Esophagus muscularis mucosa (tissue), 4 donors: ENCODE measurements at regions not wholly inside any gene's neighbourhood (a gene's known extent, or its start where the extent isn't known, plus 50 kb on each side); places are given as distances from the start of the nearest gene placed in this dataset.

ENCODE experiments used
- DNase-seq: peaks from one replicate; pipeline ENCODE4 v3.0.0-alpha.2; 2017; ENCODE audit errors: extremely low spot score
- H3K27ac ChIP-seq, 4 donors: fragments of 200-600 bp; sonication (generic); replicated peaks in 1 of 4; 1 replicate in 3 of 4; 2 replicates in 1 of 4; pipeline ENCODE4 v1.5.1; 2016 to 2019; ENCODE audit warnings: mild to moderate bottlenecking in 1 of 4
- H3K27me3 ChIP-seq, 4 donors: fragments of 200-600 bp; sonication (generic); one replicate each; pipeline versions ENCODE4 v1.5.1 to v1.6.0; 2016 to 2019
- H3K36me3 ChIP-seq, 4 donors: fragments of 200-600 bp; sonication (generic); one replicate each; pipeline ENCODE4 v1.5.1; 2016 to 2019
- H3K4me1 ChIP-seq, 4 donors: fragments of 200-600 bp; sonication (generic); one replicate each; pipeline ENCODE4 v1.5.1; 2016 to 2019
- H3K4me3 ChIP-seq, 4 donors: fragments of 200-600 bp; sonication (generic); 1 replicate in 2 of 4; 2 replicates in 2 of 4; pipeline ENCODE4 v1.5.1; 2016 to 2019; ENCODE audit warnings: mild to moderate bottlenecking in 4 of 4, moderate library complexity in 1 of 4
- H3K9me3 ChIP-seq, 4 donors: fragments of 200-600 bp; sonication (generic); 1 replicate in 3 of 4; 2 replicates in 1 of 4; pipeline ENCODE4 v1.5.1; 2016 to 2019
- EP300 ChIP-seq: sonication (generic); formaldehyde crosslinking; IDR thresholded peaks from one replicate; pipeline ENCODE4 v1.6.1; 2017; ENCODE audit warnings: antibody characterized with exemption
- POLR2A ChIP-seq: fragments of 450-650 bp; IDR thresholded peaks from one replicate; pipeline ENCODE4 v1.6.1; 2017; ENCODE audit warnings: antibody characterized with exemption, moderate library complexity, mild to moderate bottlenecking, low read depth
- POLR2AphosphoS5 ChIP-seq, 2 donors: sonication (generic); formaldehyde crosslinking; IDR thresholded peaks; one replicate each; pipeline ENCODE4 v1.6.1; 2017; ENCODE audit warnings: antibody characterized with exemption in 2 of 2
- WGBS: methylation state at CpG from one replicate; pipeline ENCODE4 v1.1.5; 2018; 5-methylcytosine and 5-hydroxymethylcytosine counted together
- intact Hi-C: fragments of 100-400 bp; cut with DNase I; formaldehyde crosslinking; loops from one replicate; pipeline ENCODE4 v1.15.1; 2023
- TF ChIP-seq, protein P1 (sequence below), 3 experiments: fragments of 200-600 bp in 2 of 3; fragments of 450-650 bp in 1 of 3; sonication (generic) in 2 of 3; IDR thresholded peaks; one replicate each; pipeline ENCODE4 v1.5.1; 2017 to 2019; ENCODE audit warnings: antibody characterized with exemption in 3 of 3, mild to moderate bottlenecking in 2 of 3, moderate library complexity in 1 of 3

DNA sequence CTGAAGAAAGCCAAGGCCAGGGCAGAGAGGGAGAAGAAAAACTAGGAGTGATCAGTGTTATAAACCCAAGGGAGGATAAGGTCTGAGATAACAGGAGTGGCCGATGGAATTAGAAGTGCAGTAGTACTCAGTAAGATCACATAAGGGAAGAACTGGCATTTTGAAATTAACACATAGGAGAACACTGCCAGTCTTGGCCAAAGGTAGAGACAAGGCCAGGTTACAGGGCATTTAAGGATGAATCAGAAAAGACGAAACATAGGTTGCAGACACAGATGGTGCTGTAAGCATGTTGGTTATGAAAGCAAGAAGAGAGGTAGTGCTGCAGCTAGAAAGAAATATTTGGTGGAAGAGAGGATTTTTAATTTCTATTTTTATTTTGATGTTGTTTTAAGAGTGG lies 278.9 kb upstream of the SNX7 start:
- H3K9me3 ChIP-seq = no peaks in the 10 kb centered on the region
- no peak for DNase-seq
- intact Hi-C loops = no loop called here
- H3K27me3 ChIP-seq = no peaks in the 10 kb centered on the region
- H3K4me1 ChIP-seq = no peaks in the 10 kb centered on the region
- no peak for TF ChIP-seq EP300
- TF ChIP-seq, protein P1, sequence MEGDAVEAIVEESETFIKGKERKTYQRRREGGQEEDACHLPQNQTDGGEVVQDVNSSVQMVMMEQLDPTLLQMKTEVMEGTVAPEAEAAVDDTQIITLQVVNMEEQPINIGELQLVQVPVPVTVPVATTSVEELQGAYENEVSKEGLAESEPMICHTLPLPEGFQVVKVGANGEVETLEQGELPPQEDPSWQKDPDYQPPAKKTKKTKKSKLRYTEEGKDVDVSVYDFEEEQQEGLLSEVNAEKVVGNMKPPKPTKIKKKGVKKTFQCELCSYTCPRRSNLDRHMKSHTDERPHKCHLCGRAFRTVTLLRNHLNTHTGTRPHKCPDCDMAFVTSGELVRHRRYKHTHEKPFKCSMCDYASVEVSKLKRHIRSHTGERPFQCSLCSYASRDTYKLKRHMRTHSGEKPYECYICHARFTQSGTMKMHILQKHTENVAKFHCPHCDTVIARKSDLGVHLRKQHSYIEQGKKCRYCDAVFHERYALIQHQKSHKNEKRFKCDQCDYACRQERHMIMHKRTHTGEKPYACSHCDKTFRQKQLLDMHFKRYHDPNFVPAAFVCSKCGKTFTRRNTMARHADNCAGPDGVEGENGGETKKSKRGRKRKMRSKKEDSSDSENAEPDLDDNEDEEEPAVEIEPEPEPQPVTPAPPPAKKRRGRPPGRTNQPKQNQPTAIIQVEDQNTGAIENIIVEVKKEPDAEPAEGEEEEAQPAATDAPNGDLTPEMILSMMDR (IDR thresholded peaks at IDR 0.05) = no peak
- TF ChIP-seq POLR2A = no peak
- TF ChIP-seq POLR2AphosphoS5 (IDR thresholded peaks at IDR 0.05) = no peak
- no peak overlapping the region for H3K27ac ChIP-seq
- WGBS = 83% methylated on average over 2 of the region's 2 CpGs
- H3K36me3 ChIP-seq = no peaks in the 10 kb centered on the region
- H3K4me3 ChIP-seq = no peak overlapping the region

DNA sequence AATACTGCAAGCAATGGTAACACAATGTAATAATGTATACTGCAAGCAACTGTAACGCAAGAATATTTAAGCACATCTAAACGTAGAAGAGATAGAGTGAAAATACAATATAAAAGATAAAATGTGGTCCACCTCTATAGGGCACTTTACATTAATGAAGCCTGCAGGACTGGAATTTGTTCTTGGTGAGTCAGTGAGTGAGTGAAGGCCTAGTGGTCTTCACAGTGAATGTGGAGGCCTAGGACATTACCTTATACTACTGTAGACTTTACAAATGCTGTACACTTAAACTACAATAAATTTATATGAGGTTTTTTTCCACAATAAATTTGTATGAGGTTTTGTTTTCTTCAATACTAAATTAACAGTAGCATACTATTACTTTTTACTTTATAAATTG lies 287.4 kb upstream of the SNX7 start:
- Histone ChIP-seq H3K36me3 (no peaks in the 10 kb centered on the region), H3K4me1 (no peaks in the 10 kb centered on the region), H3K9me3 (no peaks in the 10 kb centered on the region), H3K4me3 (no peak overlapping the region), H3K27me3 (no peaks in the 10 kb centered on the region), H3K27ac (no peak overlapping the region)
- intact Hi-C loops = no loop called here
- DNase-seq = no peak
- 85% methylated on average over 2 of the region's 2 CpGs for WGBS
- no peak for TF ChIP-seq POLR2A
- TF ChIP-seq, protein P1 (IDR thresholded peaks at IDR 0.05) = no peak
- no peak for TF ChIP-seq POLR2AphosphoS5 (IDR thresholded peaks at IDR 0.05)
- TF ChIP-seq EP300 = no peak

DNA sequence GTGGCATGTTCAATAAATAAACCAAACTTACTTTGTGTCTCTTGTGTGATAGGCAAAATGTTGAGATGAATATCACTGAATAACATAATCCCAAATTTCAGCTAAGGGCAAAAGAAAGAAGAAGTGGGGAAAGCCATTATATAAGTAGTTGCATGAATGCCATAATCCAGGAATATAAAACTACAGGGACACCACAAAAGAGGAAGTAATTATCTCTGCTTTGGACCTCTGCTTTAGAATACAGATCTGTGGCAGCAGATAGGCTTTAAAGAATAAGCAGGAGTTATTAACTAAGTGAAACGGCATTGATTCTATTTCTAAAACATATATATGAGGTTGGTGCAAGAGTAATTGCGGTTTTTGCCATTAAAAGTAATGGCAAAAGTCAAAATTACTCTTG lies 288.5 kb upstream of the SNX7 start:
- Histone ChIP-seq H3K27ac (no peak overlapping the region), H3K4me3 (no peak overlapping the region), H3K4me1 (no peaks in the 10 kb centered on the region), H3K9me3 (no peaks in the 10 kb centered on the region), H3K36me3 (no peaks in the 10 kb centered on the region), H3K27me3 (no peaks in the 10 kb centered on the region)
- TF ChIP-seq POLR2AphosphoS5 (IDR thresholded peaks at IDR 0.05) = no peak
- TF ChIP-seq, protein P1 (IDR thresholded peaks at IDR 0.05) = no peak
- no peak for TF ChIP-seq POLR2A
- 92% methylated on average over 2 of the region's 2 CpGs for WGBS
- no peak for DNase-seq
- intact Hi-C loops = no loop called here

DNA sequence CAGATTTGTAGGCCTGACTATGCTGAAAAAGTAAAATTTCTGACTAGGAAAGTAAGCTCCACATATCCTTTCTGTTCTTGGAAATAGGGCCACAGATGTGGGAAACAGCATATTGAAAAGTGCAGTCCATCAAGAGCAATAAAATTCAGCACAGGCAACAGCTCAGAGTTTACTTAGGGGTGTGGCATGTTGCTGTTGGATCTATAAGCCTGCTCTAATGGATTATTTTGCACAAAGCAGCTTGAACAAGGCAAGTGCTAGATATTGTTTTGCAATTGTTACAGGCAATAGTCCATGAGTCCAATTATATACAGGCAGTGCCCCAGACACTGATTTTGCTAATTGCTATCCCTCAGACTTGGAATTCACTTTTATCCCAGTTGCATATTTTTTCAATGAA lies 289.8 kb upstream of the SNX7 start:
- no peaks in the 10 kb centered on the region for H3K36me3 ChIP-seq
- no peaks in the 10 kb centered on the region for H3K4me1 ChIP-seq
- no peak overlapping the region for H3K4me3 ChIP-seq
- TF ChIP-seq, protein P1 (IDR thresholded peaks at IDR 0.05) = no peak
- no peak for TF ChIP-seq POLR2AphosphoS5 (IDR thresholded peaks at IDR 0.05)
- TF ChIP-seq POLR2A = no peak
- TF ChIP-seq EP300 = no peak
- no peaks in the 10 kb centered on the region for H3K9me3 ChIP-seq
- H3K27ac ChIP-seq = no peak overlapping the region
- intact Hi-C loops = no loop called here
- no peaks in the 10 kb centered on the region for H3K27me3 ChIP-seq
- no peak for DNase-seq

DNA sequence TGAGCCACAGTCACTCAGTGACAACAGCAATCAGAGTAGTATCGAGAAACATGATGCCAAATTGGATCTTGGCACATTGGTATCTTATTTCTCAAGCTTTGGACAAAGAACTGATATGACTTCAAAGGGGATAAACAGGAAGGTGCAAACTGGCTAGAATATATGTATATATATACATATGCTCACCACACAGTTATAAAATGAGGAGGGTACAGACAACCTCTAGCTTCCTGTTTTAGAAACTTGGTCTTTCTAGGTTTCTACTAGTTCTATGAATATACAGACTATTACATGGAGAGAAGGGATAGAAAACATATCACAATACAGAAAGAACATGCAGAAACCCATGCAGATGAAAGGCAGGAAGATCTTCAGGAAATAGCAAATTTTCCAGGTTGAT lies 292.1 kb upstream of the SNX7 start:
- Histone ChIP-seq H3K36me3 (no peaks in the 10 kb centered on the region), H3K4me1 (no peaks in the 10 kb centered on the region), H3K27ac (no peak overlapping the region), H3K27me3 (no peaks in the 10 kb centered on the region), H3K9me3 (no peaks in the 10 kb centered on the region), H3K4me3 (no peak overlapping the region)
- DNase-seq = no peak
- intact Hi-C loops = no loop called here
- TF ChIP-seq POLR2A (no peak), EP300 (no peak), POLR2AphosphoS5 (IDR thresholded peaks at IDR 0.05) (no peak)
- TF ChIP-seq, protein P1 (IDR thresholded peaks at IDR 0.05) = no peak
- WGBS = 89% methylated on average over 1 of the region's 1 CpG
